HCT116 (cell line): ENCODE measurements at regions not wholly inside any gene's neighbourhood (a gene's known extent, or its start where the extent isn't known, plus 50 kb on each side); places are given as distances from the start of the nearest gene placed in this dataset.
A peak's percentile ranks its signal among the peaks of the same experiment; 100 is the strongest.

ENCODE experiments used
- ATAC-seq: fragments of 200-7000 bp; cut with Tn5 transposase; 2 replicates; pipeline ENCODE4 v1.9.1; 2020; ENCODE audit warnings: mild to moderate bottlenecking, moderate library complexity
- BruUV-seq: library from RNA; stranded (reverse); fragments of 400-500 nt; replicated peaks from 2 replicates; lab custom pipeline; 2021; lab: Mats Ljungman, UMichigan
- CTCF ChIA-PET: fragments of 300-600 bp; sonication (Branson Sonifier 250); formaldehyde crosslinking; loops from one replicate; lab custom pipeline; 2021; ENCODE audit warnings: antibody characterized with exemption; lab: Charles Lee
- POLR2A ChIA-PET: fragments of 300-600, 350-600 bp; sonication (Branson Sonifier 250); formaldehyde crosslinking; loops from one replicate; lab custom pipeline; 2021; ENCODE audit warnings: antibody characterized with exemption; lab: Charles Lee
- RAD21 ChIA-PET, 2 experiments: fragments of 300-600 bp; sonication (Branson Sonifier 250); formaldehyde crosslinking; loops; one replicate each; lab custom pipeline; 2023; ENCODE audit warnings: low total read pairs in 2 of 2; ENCODE audit not compliant: uncharacterized antibody in 2 of 2, unreplicated experiment in 2 of 2, low non-redundant PET in 1 of 2; lab: Charles Lee
- DNase-seq: peaks from one replicate; pipeline ENCODE4 v3.0.0-alpha.2; 2010; ENCODE audit warnings: low read depth, low spot score
- H2AFZ ChIP-seq: fragments of 200-600 bp; shearing (Covaris generic), sonication (generic); 2 replicates; pipeline ENCODE4 v1.6.1; 2017; ENCODE audit warnings: low read depth, mixed run types, mixed read lengths, antibody characterized with exemption, low read length; ENCODE audit not compliant: poor library complexity, severe bottlenecking
- H3K27ac ChIP-seq: 2 replicates; pipeline ENCODE4 v1.5.1; 2012; ENCODE audit warnings: low read depth, low read length
- H3K27me3 ChIP-seq: fragments of 200-600 bp; sonication (generic); 2 replicates; pipeline ENCODE4 v1.6.1; 2016; ENCODE audit warnings: mixed run types, low read length, mixed read lengths; ENCODE audit not compliant: insufficient read depth
- H3K36me3 ChIP-seq, 2 experiments: fragments of 200-500 bp in 1 of 2; fragments of 200-600 bp in 1 of 2; sonication (Bioruptor generic) in 1 of 2; sonication (generic) in 1 of 2; 2 replicates each; pipeline versions ENCODE4 v1.5.1 to v1.6.1; 2014 to 2016; ENCODE audit warnings: low read length in 2 of 2, inconsistent platforms in 1 of 2, mixed read lengths in 1 of 2, mixed run types in 1 of 2; ENCODE audit not compliant: insufficient read depth in 2 of 2, control insufficient read depth in 1 of 2
- H3K4me1 ChIP-seq, 2 experiments: fragments of 200-600 bp in 1 of 2; sonication (generic) in 1 of 2; 2 replicates each; pipeline versions ENCODE4 v1.5.1 to v1.6.1; 2012 to 2017; ENCODE audit warnings: low read length in 2 of 2, inconsistent platforms in 1 of 2, mild to moderate bottlenecking in 1 of 2, mixed read lengths in 1 of 2, mixed run types in 1 of 2, moderate library complexity in 1 of 2; ENCODE audit not compliant: insufficient read depth in 2 of 2, control insufficient read depth in 1 of 2
- H3K4me2 ChIP-seq: fragments of 200-600 bp; sonication (generic); 2 replicates; pipeline ENCODE4 v1.6.1; 2017; ENCODE audit warnings: mixed run types, low read length, mixed read lengths
- H3K4me3 ChIP-seq, 2 experiments: fragments of 200-600 bp in 1 of 2; sonication (generic) in 1 of 2; replicated peaks in 1 of 2; 2 replicates each; pipeline ENCODE4 v1.5.1; 2011 to 2016; ENCODE audit warnings: low read length in 2 of 2, control low read depth in 1 of 2, low read depth in 1 of 2, mild to moderate bottlenecking in 1 of 2, mixed read lengths in 1 of 2, mixed run types in 1 of 2
- H3K79me2 ChIP-seq: fragments of 200-600 bp; sonication (generic); 2 replicates; pipeline ENCODE4 v1.6.1; 2017; ENCODE audit warnings: mild to moderate bottlenecking, mixed run types, low read length, moderate library complexity, mixed read lengths; ENCODE audit not compliant: insufficient read depth
- H3K9ac ChIP-seq: fragments of 200-600 bp; sonication (generic); 2 replicates; pipeline ENCODE4 v1.6.1; 2016; ENCODE audit warnings: low read length, mixed read lengths
- H3K9me2 ChIP-seq: fragments of 200-600 bp; sonication (generic), shearing (Covaris generic); 2 replicates; pipeline ENCODE4 v1.6.1; 2017; ENCODE audit warnings: mixed run types, mild to moderate bottlenecking, moderate library complexity; ENCODE audit not compliant: insufficient read depth
- H3K9me3 ChIP-seq, 2 experiments: fragments of 200-500 bp in 1 of 2; fragments of 200-600 bp in 1 of 2; sonication (Bioruptor generic) in 1 of 2; sonication (generic) in 1 of 2; 2 replicates each; pipeline ENCODE4 v1.6.1; 2014 to 2017; ENCODE audit warnings: low read length in 2 of 2, mixed read lengths in 2 of 2, inconsistent platforms in 1 of 2, low read depth in 1 of 2, mild to moderate bottlenecking in 1 of 2, mixed run types in 1 of 2, moderate library complexity in 1 of 2; ENCODE audit not compliant: control insufficient read depth in 1 of 2, insufficient read depth in 1 of 2
- H4K20me1 ChIP-seq: fragments of 200-600 bp; sonication (generic), shearing (Covaris generic); 2 replicates; pipeline ENCODE4 v1.6.1; 2017; ENCODE audit warnings: mixed run types, mild to moderate bottlenecking, moderate library complexity; ENCODE audit not compliant: insufficient read depth
- ATF3 ChIP-seq: IDR thresholded peaks from 2 replicates; pipeline ENCODE4 v1.6.1; 2012
- CBX3 ChIP-seq: IDR thresholded peaks from 2 replicates; pipeline ENCODE4 v1.6.1; 2012; ENCODE audit warnings: low read depth
- EGR1 ChIP-seq: IDR thresholded peaks from 2 replicates; pipeline ENCODE4 v1.6.1; 2012; ENCODE audit warnings: low read depth
- ELF1 ChIP-seq: IDR thresholded peaks from 2 replicates; pipeline ENCODE4 v1.6.1; 2012; ENCODE audit warnings: low read depth, borderline replicate concordance
- EZH2 ChIP-seq: fragments of 200-600 bp; sonication (generic); IDR thresholded peaks from 2 replicates; pipeline ENCODE4 v1.6.1; 2017; ENCODE audit warnings: antibody characterized with exemption, mixed run types
- EZH2phosphoT487 ChIP-seq: fragments of 200-600 bp; IDR thresholded peaks from 2 replicates; pipeline ENCODE4 v1.6.1; 2018; ENCODE audit warnings: antibody characterized with exemption, borderline replicate concordance
- FOSL1 ChIP-seq: IDR thresholded peaks from 2 replicates; pipeline ENCODE4 v1.6.1; 2012; ENCODE audit warnings: low read depth
- JUND ChIP-seq: IDR thresholded peaks from 2 replicates; pipeline ENCODE4 v1.6.1; 2012
- POLR2A ChIP-seq: IDR thresholded peaks from 2 replicates; pipeline ENCODE4 v1.7.0; 2011; ENCODE audit warnings: borderline replicate concordance; ENCODE audit not compliant: insufficient read depth, insufficient read length; ENCODE audit errors: extremely low read depth
- POLR2AphosphoS5 ChIP-seq: IDR thresholded peaks from 2 replicates; pipeline ENCODE4 v1.6.1; 2011; ENCODE audit warnings: mild to moderate bottlenecking, low read depth, low read length, moderate library complexity
- RAD21 ChIP-seq: IDR thresholded peaks from 2 replicates; pipeline ENCODE4 v1.6.1; 2012; ENCODE audit warnings: low read depth, mild to moderate bottlenecking
- SIN3A ChIP-seq: IDR thresholded peaks from 2 replicates; pipeline ENCODE4 v1.6.1; 2012; ENCODE audit warnings: low read depth
- SRF ChIP-seq: IDR thresholded peaks from 2 replicates; pipeline ENCODE4 v1.6.1; 2012; ENCODE audit warnings: low read depth
- TCF7L2 ChIP-seq: IDR thresholded peaks from 2 replicates; pipeline ENCODE4 v1.7.0; 2011; ENCODE audit warnings: borderline replicate concordance, inconsistent platforms; ENCODE audit not compliant: insufficient read depth, insufficient read length; ENCODE audit errors: extremely low read depth
- YY1 ChIP-seq: IDR thresholded peaks from 2 replicates; pipeline ENCODE4 v1.6.1; 2011; ENCODE audit warnings: low read length, low read depth, moderate library complexity, mild to moderate bottlenecking; ENCODE audit not compliant: insufficient replicate concordance; ENCODE audit errors: extremely low read depth
- ZNF274 ChIP-seq: fragments of 200-500 bp; sonication (Bioruptor generic); IDR thresholded peaks from 2 replicates; pipeline ENCODE4 v1.6.1; 2014; ENCODE audit warnings: mild to moderate bottlenecking, low read depth, low read length, inconsistent platforms
- intact Hi-C: fragments of 100-400 bp; cut with micrococcal nuclease; formaldehyde crosslinking; loops from 2 replicates; pipeline ENCODE4 v1.10.0; 2022
- TF ChIP-seq, protein P1 (sequence below), 3 experiments: fragments of 200-600 bp in 1 of 3; sonication (generic) in 1 of 3; IDR thresholded peaks in 2 of 3; conservative IDR thresholded peaks in 1 of 3; 2 replicates each; pipeline ENCODE4 v1.5.1; 2012 to 2017; ENCODE audit warnings: low read depth in 2 of 3, low read length in 2 of 3, antibody characterized with exemption in 1 of 3, borderline replicate concordance in 1 of 3, control low read depth in 1 of 3, mild to moderate bottlenecking in 1 of 3, mixed read lengths in 1 of 3, mixed run types in 1 of 3, moderate library complexity in 1 of 3; ENCODE audit not compliant: insufficient read depth in 1 of 3
- TF ChIP-seq, protein P2 (sequence below): IDR thresholded peaks from 2 replicates; pipeline ENCODE4 v1.6.1; 2012
- TF ChIP-seq, protein P3 (sequence below): IDR thresholded peaks from 2 replicates; pipeline ENCODE4 v1.6.1; 2011; ENCODE audit warnings: mild to moderate bottlenecking, low read length, moderate library complexity; ENCODE audit not compliant: insufficient replicate concordance; ENCODE audit errors: extremely low read depth

- H3K27ac ChIP-seq = no peak overlapping the region
- ChIA-PET CTCF (interaction anchor here (0.6 kb wide), 1 partner anchor 118 kb away, joined by 3 read pairs; the partner anchor contains the start of gene MEF2A), POLR2A (no interaction called here), RAD21 (no interaction called here)
- DNase-seq = no peak
- no peak overlapping the region for H3K4me2 ChIP-seq
- H2AFZ ChIP-seq = no peak overlapping the region
- peaks cover 2 to 8% of the 10 kb centered on the region in 2 experiments for H3K4me1 ChIP-seq
- no peaks in the 10 kb centered on the region for H3K9me2 ChIP-seq
- H3K27me3 ChIP-seq = no peaks in the 10 kb centered on the region
- no peak overlapping the region for H3K4me3 ChIP-seq
- H4K20me1 ChIP-seq = no peaks in the 10 kb centered on the region
- no peaks in the 10 kb centered on the region for H3K9me3 ChIP-seq
- no peaks in the 10 kb centered on the region for H3K79me2 ChIP-seq
- H3K9ac ChIP-seq = no peak overlapping the region
- TF ChIP-seq FOSL1 = no peak
- TF ChIP-seq ZNF274 = no peak
- TF ChIP-seq ELF1 = no peak
- no peak for TF ChIP-seq EGR1
- TF ChIP-seq JUND = no peak
- TF ChIP-seq EZH2 = no peak
- no peak for TF ChIP-seq SRF
- TF ChIP-seq, protein P1, sequence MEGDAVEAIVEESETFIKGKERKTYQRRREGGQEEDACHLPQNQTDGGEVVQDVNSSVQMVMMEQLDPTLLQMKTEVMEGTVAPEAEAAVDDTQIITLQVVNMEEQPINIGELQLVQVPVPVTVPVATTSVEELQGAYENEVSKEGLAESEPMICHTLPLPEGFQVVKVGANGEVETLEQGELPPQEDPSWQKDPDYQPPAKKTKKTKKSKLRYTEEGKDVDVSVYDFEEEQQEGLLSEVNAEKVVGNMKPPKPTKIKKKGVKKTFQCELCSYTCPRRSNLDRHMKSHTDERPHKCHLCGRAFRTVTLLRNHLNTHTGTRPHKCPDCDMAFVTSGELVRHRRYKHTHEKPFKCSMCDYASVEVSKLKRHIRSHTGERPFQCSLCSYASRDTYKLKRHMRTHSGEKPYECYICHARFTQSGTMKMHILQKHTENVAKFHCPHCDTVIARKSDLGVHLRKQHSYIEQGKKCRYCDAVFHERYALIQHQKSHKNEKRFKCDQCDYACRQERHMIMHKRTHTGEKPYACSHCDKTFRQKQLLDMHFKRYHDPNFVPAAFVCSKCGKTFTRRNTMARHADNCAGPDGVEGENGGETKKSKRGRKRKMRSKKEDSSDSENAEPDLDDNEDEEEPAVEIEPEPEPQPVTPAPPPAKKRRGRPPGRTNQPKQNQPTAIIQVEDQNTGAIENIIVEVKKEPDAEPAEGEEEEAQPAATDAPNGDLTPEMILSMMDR (IDR thresholded peaks at IDR 0.05 in 2 of 3, conservative IDR thresholded peaks at IDR 0.05 in 1 of 3; ENCODE audit: borderline replicate concordance in 1 of 3, insufficient read depth in 1 of 3, low read depth in 2 of 3, low read length in 2 of 3) = no peak
- no peak for TF ChIP-seq ATF3
- TF ChIP-seq TCF7L2 = no peak
- no peak for TF ChIP-seq RAD21
- no peak for TF ChIP-seq CBX3
- TF ChIP-seq POLR2AphosphoS5 = no peak
- TF ChIP-seq EZH2phosphoT487 = no peak
- no peak for TF ChIP-seq YY1
- TF ChIP-seq SIN3A = no peak
- TF ChIP-seq POLR2A = no peak
- TF ChIP-seq, protein P2, sequence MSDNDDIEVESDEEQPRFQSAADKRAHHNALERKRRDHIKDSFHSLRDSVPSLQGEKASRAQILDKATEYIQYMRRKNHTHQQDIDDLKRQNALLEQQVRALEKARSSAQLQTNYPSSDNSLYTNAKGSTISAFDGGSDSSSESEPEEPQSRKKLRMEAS = no peak
- TF ChIP-seq, protein P3, sequence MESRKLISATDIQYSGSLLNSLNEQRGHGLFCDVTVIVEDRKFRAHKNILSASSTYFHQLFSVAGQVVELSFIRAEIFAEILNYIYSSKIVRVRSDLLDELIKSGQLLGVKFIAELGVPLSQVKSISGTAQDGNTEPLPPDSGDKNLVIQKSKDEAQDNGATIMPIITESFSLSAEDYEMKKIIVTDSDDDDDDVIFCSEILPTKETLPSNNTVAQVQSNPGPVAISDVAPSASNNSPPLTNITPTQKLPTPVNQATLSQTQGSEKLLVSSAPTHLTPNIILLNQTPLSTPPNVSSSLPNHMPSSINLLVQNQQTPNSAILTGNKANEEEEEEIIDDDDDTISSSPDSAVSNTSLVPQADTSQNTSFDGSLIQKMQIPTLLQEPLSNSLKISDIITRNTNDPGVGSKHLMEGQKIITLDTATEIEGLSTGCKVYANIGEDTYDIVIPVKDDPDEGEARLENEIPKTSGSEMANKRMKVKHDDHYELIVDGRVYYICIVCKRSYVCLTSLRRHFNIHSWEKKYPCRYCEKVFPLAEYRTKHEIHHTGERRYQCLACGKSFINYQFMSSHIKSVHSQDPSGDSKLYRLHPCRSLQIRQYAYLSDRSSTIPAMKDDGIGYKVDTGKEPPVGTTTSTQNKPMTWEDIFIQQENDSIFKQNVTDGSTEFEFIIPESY = no peak
- TF ChIP-seq, all 23 proteins: peak for 0
- intact Hi-C loops = no loop called here
- BruUV-seq = no TSS peak
- H3K36me3 ChIP-seq = no peaks in the 10 kb centered on the region
- peak; percentile 72 for ATAC-seq
These were observed 118.0 kb upstream of the MEF2A start for GRCh38 chr15:99447497-99448371.
